HuH-7.5 (cell line): ENCODE measurements at regions not wholly inside any gene's neighbourhood (a gene's known extent, or its start where the extent isn't known, plus 50 kb on each side); places are given as distances from the start of the nearest gene placed in this dataset.
"Not testable (repeated sequence)": the region's sequence is repeated elsewhere in the genome, so short reads cannot be mapped to it uniquely, and the experiment has no call there.

Experiments used
- DNase-seq: peaks from one replicate; pipeline ENCODE4 v3.0.0; 2011; ENCODE audit warnings: low spot score

GRCh38 chr6:26799903-26800633 lies 140.5 kb upstream of the ZNF322 start:
- DNase-seq: not testable (repeated sequence)

- not testable (repeated sequence) for DNase-seq
Observed at GRCh38 chr6:26803762-26804161, 144.2 kb upstream of the ZNF322 start.

- not testable (repeated sequence) for DNase-seq
Observed at GRCh38 chr6:26811486-26812116, 152.1 kb upstream of the ZNF322 start.

- not testable (repeated sequence) for DNase-seq
Observed at GRCh38 chr6:26818640-26819225, 159.2 kb upstream of the ZNF322 start.

GRCh38 chr6:26827965-26828364 lies 168.4 kb upstream of the ZNF322 start:
- not testable (repeated sequence) for DNase-seq

- DNase-seq: not testable (repeated sequence)
Observed at GRCh38 chr6:26829480-26829879, 169.9 kb upstream of the ZNF322 start.

- not testable (repeated sequence) for DNase-seq
Observed at GRCh38 chr6:26830992-26831391, 171.4 kb upstream of the ZNF322 start.

GRCh38 chr6:26835707-26836106 lies 176.2 kb upstream of the ZNF322 start:
- not testable (repeated sequence) for DNase-seq

- DNase-seq: not testable (repeated sequence)
Observed at GRCh38 chr6:26836657-26837056, 177.1 kb upstream of the ZNF322 start.

- not testable (repeated sequence) for DNase-seq
Observed at GRCh38 chr6:26844823-26845222, 185.3 kb upstream of the ZNF322 start.

- not testable (repeated sequence) for DNase-seq
Observed at GRCh38 chr6:26857289-26857688, 197.7 kb upstream of the ZNF322 start.

- not testable (repeated sequence) for DNase-seq
Observed at GRCh38 chr6:26859067-26859770, 199.7 kb upstream of the ZNF322 start.

GRCh38 chr6:26859771-26860163 lies 200.2 kb upstream of the ZNF322 start:
- not testable (repeated sequence) for DNase-seq

- DNase-seq: not testable (repeated sequence)
Observed at GRCh38 chr6:26861913-26862312, 202.4 kb upstream of the ZNF322 start.

GRCh38 chr6:26863641-26864040 lies 204.1 kb upstream of the ZNF322 start:
- not testable (repeated sequence) for DNase-seq

- DNase-seq: not testable (repeated sequence)
Observed at GRCh38 chr6:26898785-26899184, 239.2 kb upstream of the ZNF322 start.

GRCh38 chr6:26924206-26924605 lies 264.7 kb upstream of the ZNF322 start:
- not testable (repeated sequence) for DNase-seq

GRCh38 chr6:26928190-26928589 lies 268.6 kb upstream of the ZNF322 start:
- DNase-seq: not testable (repeated sequence)

GRCh38 chr6:26937258-26937657 lies 277.7 kb upstream of the ZNF322 start:
- DNase-seq: not testable (repeated sequence)

- DNase-seq: not testable (repeated sequence)
Observed at GRCh38 chr6:26951211-26951610, 291.7 kb upstream of the ZNF322 start.

- DNase-seq: not testable (repeated sequence)
Observed at GRCh38 chr6:26956078-26956600, 291.4 kb upstream of the PRSS16 start.

GRCh38 chr6:26956601-26957184 lies 290.8 kb upstream of the PRSS16 start:
- DNase-seq: not testable (repeated sequence)
